Hippocampal formation (tissue), 2 donors: ENCODE measurements at regions not wholly inside any gene's neighbourhood (a gene's known extent, or its start where the extent isn't known, plus 50 kb on each side); places are given as distances from the start of the nearest gene placed in this dataset.

Experiments
- DNase-seq, 2 donors: peaks; one replicate each; lab custom pipeline; 2025; lab: John Stamatoyannopoulos, UW

DNA sequence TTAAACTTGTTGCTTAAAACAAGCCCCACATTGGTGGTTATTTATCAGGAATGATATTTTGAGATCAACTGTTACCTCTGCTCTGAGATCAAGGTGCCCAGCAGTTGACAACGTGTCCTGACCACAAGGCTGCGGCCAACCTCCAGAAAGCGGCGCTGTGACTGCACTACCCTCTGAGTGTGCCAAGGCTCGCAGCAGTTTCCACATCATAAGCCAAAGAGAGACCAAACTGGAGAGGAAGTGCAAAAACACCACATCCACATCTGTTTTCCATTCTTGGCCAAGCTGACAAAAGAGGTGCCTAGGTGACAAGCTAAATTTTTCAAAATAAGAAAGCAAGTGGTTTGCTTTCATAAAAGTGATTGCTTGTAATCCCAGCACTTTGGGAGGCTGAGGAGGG, 410.8 kb upstream of the POU3F3 start:
- no peak for DNase-seq

DNA sequence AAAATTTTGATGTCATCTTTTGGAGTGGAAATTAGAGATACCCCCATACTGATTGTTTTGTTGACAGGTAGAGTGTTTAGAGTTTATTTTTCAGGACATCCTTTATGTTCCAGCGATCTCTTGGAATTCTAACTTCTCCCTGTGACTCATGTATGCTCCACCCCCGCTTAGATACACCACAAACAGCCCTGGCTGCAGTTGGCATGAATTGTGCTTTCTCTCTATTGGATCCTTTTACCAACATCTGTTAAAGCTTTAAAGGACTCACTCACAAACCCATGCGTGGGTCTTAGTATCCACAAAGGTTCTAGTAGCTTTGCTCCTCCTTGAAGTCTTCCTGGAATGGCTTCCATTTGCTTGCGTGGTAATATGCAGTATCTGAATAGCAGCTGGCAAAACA, 409.5 kb upstream of the POU3F3 start:
- no peak for DNase-seq

DNA sequence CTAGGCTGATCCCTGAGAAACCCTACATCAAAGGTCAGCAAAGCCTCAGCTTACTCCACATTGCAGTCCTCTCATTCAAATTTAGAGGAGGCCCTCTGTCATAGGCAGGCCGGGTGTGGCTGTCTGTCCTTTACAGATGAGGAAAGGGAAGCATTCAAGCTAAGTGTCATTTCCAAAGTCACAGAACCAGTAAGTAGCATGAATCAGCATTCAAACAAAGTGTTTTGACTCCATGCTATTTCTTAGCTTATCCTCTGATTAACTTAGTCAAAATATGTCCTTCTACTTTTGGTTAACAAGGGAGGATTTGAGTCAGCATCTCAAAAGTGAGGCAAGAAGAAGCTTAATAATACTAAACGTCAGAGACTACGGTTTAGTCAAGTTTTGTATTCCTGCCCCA, 409.0 kb upstream of the POU3F3 start:
- DNase-seq: no peak

DNA sequence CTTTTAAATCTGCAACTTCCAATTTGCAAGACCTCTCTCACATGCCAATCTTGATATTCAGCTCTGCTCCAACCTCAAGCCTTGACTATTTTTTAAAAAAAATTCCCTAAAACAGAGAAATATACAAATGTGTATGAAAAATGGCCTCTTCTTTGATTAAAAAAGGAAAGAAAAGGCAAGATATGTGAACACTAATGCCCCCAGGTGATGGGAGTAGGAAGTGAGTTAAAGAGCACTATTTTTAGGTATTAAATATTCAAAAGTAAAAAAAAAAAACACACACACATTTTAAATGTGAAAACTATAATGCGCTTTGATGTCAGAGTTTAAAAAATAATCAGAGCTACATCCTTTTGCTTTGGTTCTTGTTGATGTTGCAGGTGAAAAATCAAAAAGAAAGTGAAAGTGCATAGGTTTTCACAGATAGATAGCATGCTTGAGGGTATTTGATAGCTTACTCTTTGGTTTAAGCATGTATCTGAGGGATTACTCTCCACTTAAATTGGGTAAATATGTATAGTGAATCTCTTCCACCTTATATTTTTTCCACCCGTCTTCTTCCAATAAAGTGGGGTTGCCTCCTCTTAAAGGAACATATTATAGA, 406.0 kb upstream of the POU3F3 start:
- DNase-seq: peak in 1 of 2 donors; percentile 67

DNA sequence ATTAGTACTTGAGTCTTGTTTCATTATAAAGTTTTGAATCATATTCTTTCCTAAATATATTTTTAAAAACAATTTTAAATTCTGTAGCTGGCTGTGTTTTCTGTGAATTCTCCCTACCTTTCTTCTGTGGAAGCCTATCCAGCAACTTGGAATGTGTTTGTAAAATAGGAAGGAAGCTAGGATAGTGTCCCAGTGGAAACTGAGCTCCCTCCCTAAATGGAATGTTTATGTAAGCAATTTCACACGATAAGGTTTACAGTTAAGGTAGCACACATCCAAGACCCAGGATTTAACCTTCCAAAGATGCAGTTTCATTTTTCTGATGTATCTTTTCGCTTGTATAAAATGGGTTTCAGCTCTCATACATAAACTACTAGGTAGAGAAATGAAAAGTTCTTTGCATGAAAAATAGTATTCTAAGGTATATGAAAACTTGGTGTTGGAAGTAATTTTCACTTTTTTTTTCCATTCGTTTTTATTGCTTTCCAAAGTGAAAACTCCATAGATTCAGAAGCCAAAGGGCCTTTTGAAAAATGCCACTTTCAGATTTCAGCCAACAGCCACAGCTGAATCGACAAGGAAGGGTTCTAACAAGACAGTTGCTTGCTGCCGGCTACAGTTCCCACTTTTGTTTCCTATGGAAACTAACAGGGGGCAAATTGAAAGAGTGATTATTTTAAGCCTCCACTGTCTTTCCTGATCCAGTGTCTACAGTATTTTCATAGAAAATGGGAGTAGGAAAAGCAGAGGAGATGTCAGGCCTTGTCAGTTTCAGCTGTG, 405.1 kb upstream of the POU3F3 start:
- peak in 1 of 2 donors; percentile 71 for DNase-seq

DNA sequence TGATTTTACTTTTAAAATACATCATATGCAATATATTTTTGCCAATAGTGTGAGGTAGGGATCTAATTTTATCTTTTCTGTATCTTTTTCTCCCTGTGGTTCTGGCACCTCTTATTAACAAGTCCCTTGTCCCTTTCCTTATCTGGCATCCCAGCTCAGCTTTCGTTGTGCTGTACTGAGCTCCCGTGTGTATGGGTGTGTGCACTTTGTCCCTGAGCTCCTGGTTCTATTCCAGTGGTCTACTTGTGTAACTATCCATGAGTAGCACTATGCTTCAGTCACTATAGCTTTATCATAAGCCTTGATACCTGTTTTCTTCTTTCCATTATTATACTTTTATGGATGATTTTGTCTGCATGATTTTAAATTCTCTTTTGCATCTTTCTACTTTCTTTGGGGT, 401.4 kb upstream of the POU3F3 start:
- DNase-seq: no peak

DNA sequence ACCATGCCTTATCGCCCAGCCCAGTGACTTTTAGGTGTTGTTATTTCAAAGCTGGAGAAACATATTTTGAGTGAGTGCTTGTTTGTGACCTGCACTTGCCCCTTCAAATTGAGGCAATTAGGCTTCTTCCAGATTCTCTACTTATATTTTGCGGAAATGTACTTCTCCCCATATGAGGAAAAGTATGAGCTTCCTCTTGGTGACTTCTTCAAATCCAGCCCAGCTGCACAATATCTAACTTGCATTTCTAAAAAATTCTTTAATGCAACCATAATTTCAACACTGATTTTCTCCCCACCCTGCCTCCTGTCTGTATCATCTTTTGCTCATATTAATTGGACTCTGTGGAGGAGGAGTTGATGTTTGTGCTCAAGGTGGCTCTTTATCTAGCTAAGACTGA, 391.2 kb upstream of the POU3F3 start:
- no peak for DNase-seq

DNA sequence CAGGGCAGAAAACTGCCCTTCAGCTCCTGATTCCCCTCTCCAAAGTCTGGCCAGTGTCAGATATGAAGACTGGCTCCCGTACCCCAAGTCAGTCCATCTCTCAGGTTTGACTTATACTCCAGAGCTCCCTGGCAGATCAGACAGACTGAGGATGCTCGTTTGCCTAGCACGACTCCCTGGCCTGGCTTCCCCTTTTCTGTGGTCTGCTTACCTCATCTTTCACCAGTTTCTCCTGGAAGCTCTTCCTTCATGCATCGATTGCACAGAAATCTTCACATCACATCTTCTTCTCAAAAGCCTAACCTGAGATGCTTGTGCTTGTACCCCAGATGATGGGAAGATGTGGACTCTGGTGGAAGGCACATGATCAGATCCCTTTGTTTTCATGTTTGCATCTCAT, 387.9 kb upstream of the POU3F3 start:
- DNase-seq: no peak

DNA sequence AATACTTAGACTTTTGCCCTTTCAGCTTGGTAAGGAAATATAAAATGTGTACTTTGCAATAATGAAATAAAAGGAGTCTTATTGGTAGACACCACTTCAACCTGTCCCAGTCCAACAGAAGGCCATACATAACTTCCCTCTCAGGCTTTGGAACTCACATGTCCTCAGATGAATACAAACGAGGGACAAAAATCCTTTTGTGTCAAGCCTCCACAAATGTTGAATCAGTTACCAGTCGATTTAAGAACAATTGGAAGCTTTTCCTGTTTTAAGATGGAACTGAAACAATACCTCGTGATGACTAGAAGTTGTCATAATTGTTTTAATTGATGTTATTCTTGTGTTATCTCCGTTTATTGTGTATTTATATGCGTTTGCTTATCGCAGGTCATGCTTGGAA, 385.1 kb upstream of the POU3F3 start:
- DNase-seq: peak in 1 of 2 donors; percentile 74

DNA sequence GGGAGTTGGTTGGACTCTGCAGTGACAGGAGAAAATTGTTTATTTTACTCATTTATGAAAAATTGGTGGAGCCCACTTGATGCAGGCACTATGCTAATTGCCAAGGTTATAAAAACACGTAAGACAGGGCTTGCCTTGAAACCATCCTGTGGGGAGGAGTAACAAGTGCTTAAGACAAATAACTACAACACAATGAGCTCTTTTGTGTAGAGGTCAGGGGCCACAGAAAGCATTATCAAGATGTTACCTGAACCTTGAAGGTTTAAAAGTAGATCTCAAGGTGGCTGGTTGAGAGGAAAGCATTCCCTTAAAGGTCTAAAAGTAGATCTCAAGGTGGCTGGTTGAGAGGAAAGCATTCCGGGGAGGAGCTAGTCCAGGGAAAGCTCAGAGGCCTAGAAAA, 381.8 kb upstream of the POU3F3 start:
- no peak for DNase-seq

DNA sequence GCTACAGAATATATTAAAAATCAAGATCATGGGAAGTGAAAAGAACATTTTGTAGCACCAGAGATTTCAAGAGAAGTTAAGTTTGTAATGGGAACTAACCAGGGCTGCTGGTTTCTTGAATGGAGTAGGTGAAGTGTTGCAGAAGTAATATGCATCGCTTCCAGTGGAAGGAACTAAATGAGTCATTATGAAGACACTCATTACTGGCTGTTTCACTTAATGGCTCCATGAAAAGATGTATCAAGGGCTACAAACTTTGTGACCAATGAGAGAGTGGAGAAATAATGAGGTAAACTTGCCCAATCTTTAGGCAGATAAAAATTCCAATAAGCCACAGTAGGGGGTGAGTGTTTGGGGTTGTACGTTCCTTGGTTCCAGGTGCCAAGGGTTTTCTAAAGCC, 380.4 kb upstream of the POU3F3 start:
- no peak for DNase-seq

DNA sequence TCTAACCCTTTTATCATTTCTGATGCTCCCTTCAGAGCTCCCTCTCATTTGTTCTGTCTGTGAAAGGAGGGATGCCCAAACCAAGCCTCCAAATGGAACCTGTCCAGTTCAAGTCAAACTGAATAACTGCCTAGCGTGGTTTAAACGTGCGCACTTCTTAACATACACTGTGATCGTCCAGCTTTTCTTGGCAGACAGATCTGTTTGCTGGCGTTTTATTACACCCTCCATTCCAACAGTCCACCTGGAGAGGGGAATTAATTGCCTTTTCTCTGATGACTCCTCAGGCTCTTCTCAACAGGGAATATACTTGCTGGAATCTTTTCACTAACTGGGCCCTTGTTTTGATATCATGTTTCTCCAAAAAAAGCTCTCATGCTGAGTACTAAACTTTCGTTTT, 379.2 kb upstream of the POU3F3 start:
- no peak for DNase-seq

DNA sequence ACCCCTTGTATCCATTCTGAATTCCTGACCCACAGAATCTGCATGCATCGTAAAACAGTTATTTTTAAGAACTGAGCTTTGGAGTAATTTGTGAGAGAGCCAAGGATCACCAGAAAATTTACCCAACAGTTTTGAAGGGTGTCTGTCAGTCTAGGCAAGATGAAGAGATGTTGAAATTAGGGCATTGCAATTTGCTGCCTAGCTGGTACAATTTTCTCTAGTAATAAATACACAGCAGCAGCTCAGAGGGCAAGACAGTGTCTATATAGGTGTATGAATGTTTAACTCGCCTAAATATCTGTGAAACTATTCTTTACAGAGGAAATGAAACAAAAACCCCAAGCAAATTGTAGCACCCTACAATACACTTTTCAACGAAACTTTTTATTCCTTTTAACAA, 377.8 kb upstream of the POU3F3 start:
- DNase-seq: no peak

DNA sequence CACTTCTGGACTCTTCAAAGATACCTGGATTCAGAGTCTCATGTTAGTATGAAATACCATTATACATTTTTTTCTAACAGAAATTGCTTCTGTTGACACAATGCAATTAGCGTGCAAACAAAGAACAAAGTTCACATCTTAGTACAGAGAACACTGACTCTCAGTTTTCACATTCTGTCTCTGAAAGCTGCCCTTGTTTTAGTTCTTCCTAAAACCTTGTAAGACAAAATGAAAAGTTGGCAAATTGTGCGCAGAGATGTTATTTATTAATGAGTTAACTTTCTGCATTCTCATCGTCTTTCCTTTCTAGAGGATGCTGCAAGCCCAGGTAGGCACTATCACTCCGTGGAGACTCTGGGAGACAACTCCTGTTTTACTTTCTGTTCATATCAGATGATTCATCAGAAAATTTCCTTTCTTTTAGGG, 377.3 kb upstream of the POU3F3 start:
- DNase-seq: peak in 1 of 2 donors; percentile 31

DNA sequence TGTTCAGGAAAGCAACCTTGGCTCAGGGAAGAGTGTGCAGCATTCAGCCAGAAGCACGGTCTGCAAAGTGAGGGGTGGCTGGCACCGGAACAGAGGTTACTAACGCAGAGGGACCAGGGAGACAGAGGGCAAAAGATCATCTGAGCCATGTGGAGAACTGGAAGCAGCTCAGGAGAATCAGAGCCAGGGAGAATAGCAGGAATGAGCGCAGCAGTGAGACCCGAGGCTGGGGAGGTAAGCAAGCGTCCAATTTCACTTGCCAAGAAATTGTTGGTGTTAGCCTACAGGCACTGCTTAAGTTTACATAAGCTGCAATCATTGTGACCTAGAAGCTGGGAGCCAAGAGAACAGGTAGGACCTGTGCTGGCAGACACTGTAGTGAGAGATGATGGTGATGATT, 372.6 kb upstream of the POU3F3 start:
- DNase-seq: no peak

DNA sequence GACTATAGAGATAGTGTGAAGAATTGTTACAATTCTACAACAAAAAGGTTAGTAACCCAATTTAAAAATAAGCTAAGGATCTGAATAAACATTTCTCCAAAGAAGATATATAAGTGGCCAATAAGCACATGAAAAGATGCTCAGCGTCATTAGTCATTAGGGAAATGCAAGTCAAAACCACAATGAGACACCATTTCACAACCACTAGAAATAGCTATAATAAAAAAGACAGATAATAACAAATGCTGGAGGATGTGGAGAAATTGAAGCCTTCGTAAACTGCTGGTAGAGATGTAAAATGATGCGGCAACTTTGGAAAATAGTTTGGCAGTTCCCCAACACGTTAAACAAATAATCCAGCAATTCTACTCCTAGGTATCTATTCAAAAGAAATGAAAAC, 366.5 kb upstream of the POU3F3 start:
- no peak for DNase-seq

DNA sequence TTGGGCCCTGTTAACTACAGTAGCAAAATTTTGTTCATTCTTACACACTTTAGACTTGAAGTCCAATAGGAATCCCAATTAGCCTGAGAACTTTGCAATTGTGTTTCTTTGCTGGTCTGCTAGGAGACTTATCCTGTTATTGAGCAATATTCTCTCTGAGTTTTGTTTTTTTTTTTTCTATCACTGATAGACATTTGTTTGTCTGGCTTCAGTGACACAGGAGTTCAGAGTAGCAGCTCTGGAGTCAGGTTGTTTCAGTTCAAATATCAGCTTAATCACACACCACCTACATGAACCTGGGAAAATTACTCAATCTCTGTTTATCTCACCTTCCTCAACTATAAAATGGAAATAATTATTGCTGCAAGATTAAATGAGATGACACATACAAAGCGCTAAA, 360.2 kb upstream of the POU3F3 start:
- DNase-seq: no peak

DNA sequence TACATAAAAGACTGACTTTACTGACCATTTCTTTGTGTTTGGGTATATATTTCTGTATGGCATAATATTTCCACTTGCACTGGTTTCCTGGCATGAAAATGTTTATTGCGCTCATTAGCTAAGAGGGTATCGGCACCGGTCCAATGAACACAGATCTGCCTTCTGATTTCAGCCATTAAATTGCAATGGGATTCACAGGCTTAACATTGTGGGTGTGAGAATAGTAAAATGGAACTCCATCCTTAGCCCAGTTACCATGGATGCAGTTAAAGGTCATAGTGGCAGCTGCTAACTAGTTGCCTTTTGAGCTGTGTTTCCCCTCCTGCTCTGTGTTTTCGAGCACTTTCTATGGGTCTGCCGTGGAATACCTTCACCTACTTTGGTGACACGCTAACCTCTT, 352.6 kb upstream of the POU3F3 start:
- no peak for DNase-seq

DNA sequence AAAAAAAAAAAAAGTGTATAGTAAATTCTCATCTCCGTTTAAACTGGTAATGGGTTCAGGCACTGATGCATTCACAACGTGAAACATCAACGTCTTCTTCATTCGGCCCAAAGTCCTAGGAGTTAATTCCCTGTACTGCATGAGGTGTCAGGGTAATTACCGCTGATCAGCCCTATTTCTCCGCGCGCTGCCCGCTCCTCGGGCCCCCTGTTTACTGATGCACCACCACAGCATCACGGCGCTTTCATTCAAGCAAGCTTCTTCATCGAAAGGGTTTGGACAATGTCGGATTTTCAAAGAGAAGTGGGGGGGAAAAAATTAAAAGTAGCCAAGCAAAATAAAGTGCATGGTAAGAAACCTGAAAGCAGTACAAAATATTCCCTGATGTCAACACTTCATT, 352.0 kb upstream of the POU3F3 start:
- no peak for DNase-seq

DNA sequence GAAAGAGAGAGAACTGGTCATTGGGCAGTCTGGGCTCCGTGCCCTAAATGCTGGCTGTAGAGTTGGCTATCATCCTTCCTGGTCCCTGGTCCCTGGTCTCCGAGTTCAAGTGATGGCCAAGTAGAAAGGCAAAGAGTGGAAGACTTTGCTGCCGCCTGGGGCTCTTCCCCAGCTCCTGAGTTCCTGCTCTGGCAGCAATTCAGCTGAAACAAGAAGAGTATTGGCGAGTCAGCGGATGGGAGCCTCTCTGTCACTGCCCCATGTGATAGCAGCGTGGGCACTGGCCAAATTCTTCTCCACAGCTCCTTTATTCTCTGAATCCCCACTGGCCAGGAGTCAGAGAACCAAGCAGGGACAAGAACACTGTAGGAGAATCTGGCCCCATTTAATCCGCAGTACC, 351.0 kb upstream of the POU3F3 start:
- DNase-seq: peak; percentile 90 to 94

DNA sequence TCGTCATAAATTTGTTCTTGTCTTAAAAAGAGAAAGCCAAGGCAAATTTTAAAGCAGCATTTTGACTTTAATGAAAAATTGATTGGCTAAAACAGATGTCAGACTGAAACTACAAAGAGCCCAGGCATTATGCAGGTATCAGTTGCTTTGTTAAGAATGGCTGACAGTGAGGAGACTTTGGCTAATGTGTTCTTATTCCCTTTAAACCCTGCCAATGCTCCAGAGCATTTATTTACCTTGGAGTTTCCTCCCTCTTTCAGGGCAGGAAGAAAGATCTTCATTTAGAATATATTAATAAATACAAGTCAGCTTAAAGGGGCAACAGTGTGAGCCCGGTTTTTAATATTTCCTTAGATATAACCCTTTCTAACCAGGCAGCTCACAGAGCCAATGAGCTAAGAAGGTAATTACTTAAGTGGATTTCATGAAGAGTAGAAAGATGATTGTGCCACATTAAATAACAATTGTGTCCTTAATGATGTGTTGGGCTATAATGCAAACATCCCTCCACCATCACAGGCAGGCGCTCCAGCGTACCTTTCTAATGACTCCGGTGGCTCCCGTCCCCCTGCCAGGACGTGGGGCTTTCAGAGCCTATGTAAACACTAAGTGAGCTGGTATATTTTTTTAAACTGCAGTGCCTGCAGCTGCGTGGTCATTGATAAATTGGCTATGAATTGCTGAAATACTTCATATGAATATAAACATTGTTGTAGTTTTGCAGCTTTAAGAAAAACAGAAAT, 349.4 kb upstream of the POU3F3 start:
- no peak for DNase-seq

DNA sequence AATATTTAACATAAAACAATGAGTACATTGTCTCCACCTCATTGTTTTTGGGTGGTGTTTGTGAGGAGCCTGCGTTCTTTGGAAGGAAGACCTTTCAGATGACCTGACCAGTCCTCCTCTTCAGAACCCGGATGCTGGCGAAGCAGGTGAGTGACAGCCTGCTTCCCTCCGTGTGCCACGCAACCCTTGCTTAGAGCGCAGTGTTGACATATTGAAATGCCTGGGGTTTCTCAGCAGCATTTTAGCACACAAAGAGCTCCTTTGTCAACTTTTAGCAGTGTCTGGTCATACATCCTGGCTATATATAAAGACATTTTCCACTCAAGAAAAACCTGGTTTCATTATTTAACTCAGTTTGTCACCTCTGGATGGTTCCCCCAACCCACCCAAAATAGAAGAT, 335.7 kb upstream of the POU3F3 start:
- DNase-seq: no peak

DNA sequence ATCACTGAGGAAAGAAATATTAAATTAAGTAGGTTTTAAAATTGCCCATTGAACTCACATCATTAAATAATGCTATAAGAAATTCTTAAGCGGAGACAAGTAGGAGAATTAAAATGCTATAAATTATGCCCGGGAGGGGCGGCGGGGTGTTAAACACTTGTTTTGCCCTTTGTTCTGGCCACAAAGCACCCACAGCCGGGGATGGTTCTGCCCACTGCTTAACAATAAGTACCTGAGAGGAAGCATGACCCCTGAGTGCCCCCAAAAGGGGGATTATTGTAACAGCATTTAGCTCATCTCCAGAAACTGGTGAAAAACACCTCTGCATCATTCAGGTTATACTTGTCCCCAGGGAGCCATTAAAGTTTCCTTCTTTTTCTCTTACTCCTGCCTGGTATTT, 332.7 kb upstream of the POU3F3 start:
- no peak for DNase-seq
